ENCODE measurements at regions not wholly inside any gene's neighbourhood (a gene's known extent, or its start where the extent isn't known, plus 50 kb on each side); places are given as distances from the start of the nearest gene placed in this dataset.

DNA sequence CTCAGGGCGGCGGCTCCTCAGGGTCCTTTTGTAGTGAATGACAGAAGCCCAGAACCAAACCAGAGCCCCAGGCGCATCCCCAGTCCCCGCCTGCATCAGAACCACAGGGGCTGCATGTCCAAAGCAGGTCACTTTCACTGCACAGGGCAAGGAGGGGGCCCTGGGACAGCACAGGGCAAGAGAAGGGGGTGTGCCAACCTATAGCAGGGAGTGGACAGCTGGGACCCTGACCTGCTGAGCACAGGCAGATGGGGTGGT is 501.4 kb downstream of the PREX1 start:
- TF ChIP-seq TARDBP (CRISPR knock-in tag; IDR thresholded peaks at IDR 0.05) (no peak), CTCF (CRISPR knock-in tag; IDR thresholded peaks at IDR 0.05) (no peak), PBX2 (CRISPR knock-in tag; IDR thresholded peaks at IDR 0.05) (no peak), ZNF136 (CRISPR knock-in tag; IDR thresholded peaks at IDR 0.05; ENCODE audit: low read depth) (no peak), TBX2 (CRISPR knock-in tag; IDR thresholded peaks at IDR 0.05; ENCODE audit: borderline replicate concordance) (no peak), REST (IDR thresholded peaks at IDR 0.05; ENCODE audit: borderline replicate concordance in 1 of 2, low read depth in 1 of 2, low read length in 2 of 2) (no peak), ZZZ3 (CRISPR knock-in tag; IDR thresholded peaks at IDR 0.05; ENCODE audit: borderline replicate concordance) (no peak), ESRRA (CRISPR knock-in tag; IDR thresholded peaks at IDR 0.05; ENCODE audit: low read depth) (no peak), CEBPB (IDR thresholded peaks at IDR 0.05; ENCODE audit: borderline replicate concordance, low read depth, low read length) (no peak), ARHGAP35 (CRISPR knock-in tag; IDR thresholded peaks at IDR 0.05; ENCODE audit: borderline replicate concordance) (no peak), CBX5 (CRISPR knock-in tag; IDR thresholded peaks at IDR 0.05; ENCODE audit: borderline replicate concordance) (no peak), KDM5A (IDR thresholded peaks at IDR 0.05; ENCODE audit: borderline replicate concordance, low read length) (no peak)
- TF ChIP-seq, protein P1, sequence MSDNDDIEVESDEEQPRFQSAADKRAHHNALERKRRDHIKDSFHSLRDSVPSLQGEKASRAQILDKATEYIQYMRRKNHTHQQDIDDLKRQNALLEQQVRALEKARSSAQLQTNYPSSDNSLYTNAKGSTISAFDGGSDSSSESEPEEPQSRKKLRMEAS (IDR thresholded peaks at IDR 0.05) = no peak
- TF ChIP-seq, protein P2, sequence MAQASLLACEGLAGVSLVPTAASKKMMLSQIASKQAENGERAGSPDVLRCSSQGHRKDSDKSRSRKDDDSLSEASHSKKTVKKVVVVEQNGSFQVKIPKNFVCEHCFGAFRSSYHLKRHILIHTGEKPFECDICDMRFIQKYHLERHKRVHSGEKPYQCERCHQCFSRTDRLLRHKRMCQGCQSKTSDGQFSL (CRISPR knock-in tag; IDR thresholded peaks at IDR 0.05) = no peak
